IMR-90 (cell line): ENCODE measurements at regions not wholly inside any gene's neighbourhood (a gene's known extent, or its start where the extent isn't known, plus 50 kb on each side); places are given as distances from the start of the nearest gene placed in this dataset.

ENCODE experiments used
- MAFK ChIP-seq: IDR thresholded peaks from 2 replicates; pipeline ENCODE4 v1.6.1; 2012; ENCODE audit warnings: low read depth, low read length, improper control_type of control experiment
- POLR2A ChIP-seq: IDR thresholded peaks from 2 replicates; pipeline ENCODE4 v1.6.1; 2012; ENCODE audit warnings: mild to moderate bottlenecking, low read depth, low read length
- TF ChIP-seq, protein P1 (sequence below): conservative IDR thresholded peaks from 2 replicates; pipeline ENCODE4 v1.5.1; 2012; ENCODE audit warnings: mild to moderate bottlenecking, low read depth, low read length, improper control_type of control experiment

DNA sequence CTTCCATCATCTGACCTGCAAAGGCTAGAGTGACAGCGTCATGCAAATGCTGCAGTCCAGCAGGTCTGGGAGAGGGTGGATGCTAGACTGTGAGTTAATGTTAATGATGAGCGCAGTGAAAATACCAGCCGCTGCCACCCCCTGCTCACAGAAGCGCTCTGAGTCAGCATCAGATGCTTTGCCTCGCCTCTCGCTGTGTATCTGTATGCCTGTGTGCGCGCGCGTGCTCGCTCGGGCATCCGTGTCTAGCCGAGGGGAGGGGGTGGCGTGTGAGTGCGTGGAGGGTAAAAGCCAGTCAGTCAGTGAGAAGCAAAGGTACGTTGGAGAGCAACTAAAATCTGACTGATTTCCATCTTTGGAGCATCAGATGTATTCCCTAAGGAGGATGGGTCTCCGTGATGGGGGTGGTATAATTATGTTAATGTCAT, 858.7 kb downstream of the USP25 start:
- TF ChIP-seq MAFK (peak; percentile 65), POLR2A (no peak; the same call in 1 of the 2 replicates)
- TF ChIP-seq, protein P1, sequence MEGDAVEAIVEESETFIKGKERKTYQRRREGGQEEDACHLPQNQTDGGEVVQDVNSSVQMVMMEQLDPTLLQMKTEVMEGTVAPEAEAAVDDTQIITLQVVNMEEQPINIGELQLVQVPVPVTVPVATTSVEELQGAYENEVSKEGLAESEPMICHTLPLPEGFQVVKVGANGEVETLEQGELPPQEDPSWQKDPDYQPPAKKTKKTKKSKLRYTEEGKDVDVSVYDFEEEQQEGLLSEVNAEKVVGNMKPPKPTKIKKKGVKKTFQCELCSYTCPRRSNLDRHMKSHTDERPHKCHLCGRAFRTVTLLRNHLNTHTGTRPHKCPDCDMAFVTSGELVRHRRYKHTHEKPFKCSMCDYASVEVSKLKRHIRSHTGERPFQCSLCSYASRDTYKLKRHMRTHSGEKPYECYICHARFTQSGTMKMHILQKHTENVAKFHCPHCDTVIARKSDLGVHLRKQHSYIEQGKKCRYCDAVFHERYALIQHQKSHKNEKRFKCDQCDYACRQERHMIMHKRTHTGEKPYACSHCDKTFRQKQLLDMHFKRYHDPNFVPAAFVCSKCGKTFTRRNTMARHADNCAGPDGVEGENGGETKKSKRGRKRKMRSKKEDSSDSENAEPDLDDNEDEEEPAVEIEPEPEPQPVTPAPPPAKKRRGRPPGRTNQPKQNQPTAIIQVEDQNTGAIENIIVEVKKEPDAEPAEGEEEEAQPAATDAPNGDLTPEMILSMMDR = no peak
